ENCODE measurements at regions not wholly inside any gene's neighbourhood (a gene's known extent, or its start where the extent isn't known, plus 50 kb on each side); places are given as distances from the start of the nearest gene placed in this dataset.

DNA sequence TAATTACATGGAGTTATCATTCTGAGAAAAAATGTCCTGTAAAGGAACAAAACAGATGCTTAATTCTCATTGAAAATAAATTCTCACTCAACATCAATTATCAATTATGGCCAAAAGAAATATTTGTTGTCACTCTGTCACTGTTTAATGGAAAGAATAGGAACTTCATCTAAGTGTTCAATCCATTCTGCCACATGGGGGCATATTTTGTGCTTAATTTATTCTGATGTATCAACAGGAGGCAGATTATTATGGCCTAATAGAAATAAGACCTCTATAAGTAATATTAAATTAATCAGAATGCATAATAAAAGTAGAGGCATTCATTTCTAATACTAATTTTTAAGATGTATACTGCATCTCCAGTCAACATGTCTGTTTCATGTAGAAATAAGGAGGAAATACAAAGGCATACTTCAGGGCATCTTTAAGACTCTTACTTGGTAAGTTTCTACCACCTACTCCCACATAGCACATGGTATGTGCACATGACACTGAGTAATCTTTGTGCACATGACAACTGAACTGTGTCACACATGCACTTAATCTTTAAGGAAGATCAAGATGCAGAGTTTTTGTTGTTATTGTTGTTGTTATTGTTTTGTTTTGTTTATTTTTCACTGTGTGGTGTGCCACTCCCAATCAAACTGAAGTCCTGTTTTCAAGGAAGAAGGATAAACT, 420.4 kb upstream of the SEMA3A start:
- no peak for DNase-seq

DNA sequence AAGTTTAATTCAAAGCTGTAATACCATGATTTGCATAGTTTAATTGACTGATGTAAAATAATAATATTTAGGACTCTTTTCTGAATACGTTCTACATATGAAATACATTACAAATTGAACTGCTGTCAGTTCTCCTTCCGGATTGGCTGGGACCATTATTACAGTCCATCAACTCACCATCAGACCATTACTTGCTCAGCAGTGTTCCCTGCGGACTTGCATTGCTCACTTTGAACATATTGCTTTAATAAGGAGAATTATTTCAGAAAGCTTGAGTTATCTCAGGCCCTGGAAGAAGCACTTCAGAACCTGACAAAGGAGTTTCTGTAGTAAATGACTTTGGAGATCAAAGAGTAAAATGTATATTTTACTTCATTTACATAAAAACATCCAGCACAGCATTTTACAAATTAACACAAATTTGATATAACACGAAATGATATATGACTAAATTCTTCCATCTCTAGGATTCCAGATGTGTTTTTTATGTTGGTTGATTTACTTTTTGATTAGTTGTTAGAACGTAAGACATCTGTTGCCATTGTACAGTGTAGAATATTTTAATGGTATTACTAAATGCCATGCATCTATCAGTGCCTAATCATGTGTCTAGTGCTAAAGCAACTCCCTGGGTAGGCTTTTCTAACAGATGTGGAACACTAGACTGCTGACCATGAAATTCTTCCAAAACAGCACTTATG, 418.5 kb upstream of the SEMA3A start:
- no peak for DNase-seq

DNA sequence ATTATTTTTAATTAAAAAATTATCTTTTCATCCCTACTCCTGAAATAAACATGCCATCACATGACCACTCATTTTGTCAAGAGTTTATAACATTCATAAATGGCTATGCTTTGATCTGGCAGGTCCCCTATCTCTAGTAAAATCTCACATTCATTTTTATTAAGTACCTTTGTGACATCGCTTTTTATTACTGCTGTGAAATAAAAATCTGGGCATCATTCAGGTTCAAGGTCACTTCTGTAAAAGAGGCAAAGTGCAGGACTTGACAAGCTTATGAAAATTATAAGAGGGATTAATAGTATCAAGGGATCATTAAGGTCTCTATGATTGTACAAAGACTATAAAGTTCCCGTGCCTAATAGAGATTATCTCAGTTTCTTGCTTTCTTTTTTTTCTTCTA, 416.8 kb upstream of the SEMA3A start:
- DNase-seq, result no peak

DNA sequence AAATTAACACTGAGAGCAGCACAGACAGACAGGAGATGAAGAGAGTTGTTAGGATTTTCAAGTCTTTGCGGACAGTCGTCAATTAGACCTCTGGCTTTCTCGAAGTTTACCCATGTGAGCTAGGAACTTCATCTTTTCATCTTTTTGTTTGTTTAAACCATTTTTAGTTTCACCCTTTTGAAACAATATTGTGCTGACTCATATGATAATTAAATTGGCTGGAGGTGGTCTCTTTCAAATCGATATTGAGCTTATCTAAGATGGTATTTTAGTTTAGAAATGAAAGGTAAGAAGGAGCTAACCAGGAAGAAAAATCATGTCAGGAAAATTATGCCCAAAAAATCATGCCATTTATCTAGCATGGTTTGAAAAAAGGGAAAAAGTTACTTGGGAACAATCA, 415.8 kb upstream of the SEMA3A start:
- no peak for DNase-seq

DNA sequence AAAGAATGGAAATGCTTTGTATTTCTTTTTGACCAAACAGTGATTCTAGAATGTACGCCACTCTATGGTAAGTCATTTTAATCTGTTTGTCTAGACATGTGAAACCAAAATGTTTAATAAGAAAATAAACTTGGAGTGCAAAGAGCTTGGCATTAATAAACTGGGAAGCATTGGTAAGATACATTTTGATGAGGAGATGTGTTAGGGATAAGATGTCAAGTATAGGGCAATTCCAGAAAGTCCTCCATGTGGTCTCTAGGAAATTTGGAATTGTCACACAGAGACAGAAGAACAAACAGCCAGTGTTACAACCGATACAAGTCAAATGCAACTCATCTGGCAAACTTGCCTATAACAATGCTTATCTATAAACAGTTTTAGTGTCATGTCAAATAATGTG, 410.7 kb upstream of the SEMA3A start:
- no peak for DNase-seq

DNA sequence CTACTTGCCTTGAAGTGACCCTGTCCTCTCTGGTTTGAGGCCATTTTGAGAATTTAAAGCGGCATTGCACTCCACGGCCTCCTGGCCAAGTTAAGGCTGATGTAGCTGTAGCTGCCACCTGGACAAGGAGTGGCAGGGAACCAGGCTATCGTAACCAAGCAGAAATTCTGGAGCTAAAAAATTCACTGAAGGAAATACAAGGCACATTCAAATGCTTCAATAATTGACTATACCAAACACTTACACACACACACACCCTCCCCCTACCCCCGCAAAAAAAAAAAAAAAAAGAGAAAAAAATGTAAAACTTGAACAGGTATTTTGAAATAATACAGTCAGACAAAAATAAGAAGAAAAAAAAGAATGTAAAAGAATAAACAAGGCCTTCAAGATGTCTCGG, 409.0 kb upstream of the SEMA3A start:
- DNase-seq, result no peak

DNA sequence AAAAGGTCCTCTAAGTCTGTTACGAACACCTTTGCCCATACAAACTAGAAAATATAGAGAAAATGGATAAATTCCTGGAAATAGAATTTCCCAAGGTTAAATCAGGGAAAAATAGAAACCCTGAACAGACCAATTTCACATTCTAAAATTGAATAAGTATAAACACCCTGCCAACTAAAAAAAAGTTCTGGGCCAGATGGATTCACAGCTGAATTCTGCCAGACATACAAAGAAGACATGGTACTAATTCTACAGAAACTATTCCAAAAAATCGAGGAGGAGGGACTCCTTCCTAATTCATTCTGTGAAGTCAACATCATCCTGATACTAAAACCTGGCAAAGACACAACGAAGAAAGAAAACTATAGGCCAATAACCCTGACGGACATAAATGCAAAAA, 400.4 kb upstream of the SEMA3A start:
- no peak for DNase-seq

DNA sequence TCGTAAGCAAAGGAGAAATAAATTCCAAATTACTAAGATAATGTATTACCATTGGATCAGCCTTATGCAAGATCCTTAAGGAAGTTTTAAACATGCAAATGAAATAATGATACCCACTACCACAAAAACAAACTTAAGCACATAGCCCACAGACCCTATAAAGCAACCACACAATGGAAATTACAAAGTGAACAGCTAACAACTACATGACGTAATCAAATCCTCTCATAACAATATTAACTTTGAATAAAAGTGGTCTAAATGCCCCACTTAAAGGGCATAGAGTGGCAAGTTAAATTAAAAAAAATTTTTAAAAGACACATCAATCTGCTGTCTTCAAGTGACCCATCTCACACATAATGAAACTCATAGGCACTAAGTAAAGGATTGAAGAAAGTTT, 397.3 kb upstream of the SEMA3A start:
- DNase-seq, result no peak

DNA sequence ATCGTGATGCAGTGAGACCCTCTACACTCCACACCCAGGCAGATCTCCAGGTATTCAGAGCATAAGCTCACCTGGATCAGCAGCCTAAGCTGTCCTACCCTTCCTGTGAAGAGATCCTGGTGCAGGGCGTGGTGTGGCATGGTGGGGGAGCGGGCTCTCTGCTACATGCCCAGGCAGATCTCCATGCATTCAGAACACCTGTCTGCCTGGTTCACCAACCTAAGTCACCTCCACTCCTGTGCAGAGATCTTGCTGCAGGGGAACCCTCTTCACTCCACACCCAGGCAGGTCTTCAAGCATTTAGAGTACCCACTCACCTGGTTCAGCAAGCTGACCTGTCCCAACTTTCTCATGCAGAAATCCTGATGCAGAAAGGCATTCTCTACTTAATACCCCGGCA, 394.4 kb upstream of the SEMA3A start:
- no peak for DNase-seq

DNA sequence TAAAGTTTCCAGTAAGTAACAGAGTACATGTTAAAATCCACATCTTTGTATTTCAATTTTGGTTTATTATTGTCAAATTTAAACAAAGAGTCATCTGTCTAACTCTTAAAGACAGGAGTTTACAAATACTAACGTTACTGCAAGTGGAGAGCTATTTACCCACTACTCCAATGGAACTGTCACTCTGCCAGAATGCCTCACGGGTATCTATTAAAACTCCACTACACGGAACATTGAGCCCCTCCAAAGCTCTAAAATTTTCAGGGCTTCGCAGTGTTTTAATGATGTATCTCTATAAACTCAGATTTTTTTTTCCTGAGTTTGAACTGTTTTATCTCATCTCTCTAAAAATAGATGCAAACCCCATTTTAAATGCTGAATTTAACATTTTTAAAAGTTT, 388.7 kb upstream of the SEMA3A start:
- no peak for DNase-seq

DNA sequence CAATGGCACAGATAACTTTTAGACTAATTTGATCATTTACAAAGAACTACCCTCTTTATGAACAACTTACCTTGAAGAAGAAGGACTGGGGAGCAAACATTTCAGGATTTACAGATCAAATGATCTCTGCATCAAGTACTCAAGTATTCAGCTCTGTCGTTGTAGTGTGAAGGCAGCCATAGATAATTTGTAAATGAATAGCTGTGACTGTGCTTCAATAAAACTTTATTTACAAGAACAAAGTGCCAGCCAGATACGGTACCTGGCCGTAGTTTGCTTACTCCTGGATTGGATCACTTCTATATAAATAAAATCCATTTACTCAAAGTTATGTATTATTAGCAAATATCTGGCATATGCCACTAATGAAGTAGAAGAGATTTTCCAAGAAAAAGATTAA, 388.2 kb upstream of the SEMA3A start:
- DNase-seq, result no peak

DNA sequence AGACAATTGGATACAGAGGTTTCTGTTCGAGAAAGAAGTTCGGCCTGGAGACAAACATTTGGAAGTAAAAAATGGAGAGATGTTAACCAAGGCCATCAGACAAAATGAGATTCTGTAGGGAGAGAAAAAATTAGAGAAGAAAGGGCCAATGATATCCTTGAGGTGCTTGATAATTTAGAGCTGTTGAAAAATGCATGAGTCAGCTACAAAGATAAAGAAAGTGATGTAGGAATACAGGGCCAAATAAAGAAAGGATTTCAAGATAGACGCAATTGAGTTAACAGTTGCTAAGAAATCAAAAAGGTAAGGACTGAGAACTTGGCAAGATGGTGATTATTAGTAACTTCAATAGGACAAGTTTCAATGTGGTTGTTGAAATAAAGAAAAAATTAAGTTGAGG, 384.2 kb upstream of the SEMA3A start:
- no peak for DNase-seq

DNA sequence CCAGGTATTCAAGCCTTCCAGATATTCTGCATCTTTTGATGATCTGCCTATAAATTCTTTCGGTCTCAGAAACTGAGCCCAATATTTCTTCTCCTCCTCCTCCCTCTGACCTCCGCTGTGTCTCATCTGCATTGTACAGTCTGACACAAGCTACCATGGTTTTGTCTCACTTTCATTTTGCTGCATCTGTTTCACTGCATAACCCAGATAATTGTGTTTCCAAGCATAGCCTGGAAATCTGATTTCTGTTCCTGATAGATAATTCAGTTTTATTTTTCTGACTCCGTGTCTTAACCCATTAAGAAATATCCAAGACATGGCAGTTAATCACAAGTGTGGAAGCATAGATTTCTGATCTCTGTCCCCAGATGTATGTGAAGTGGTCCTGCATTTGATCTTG, 374.2 kb upstream of the SEMA3A start:
- DNase-seq, result no peak

DNA sequence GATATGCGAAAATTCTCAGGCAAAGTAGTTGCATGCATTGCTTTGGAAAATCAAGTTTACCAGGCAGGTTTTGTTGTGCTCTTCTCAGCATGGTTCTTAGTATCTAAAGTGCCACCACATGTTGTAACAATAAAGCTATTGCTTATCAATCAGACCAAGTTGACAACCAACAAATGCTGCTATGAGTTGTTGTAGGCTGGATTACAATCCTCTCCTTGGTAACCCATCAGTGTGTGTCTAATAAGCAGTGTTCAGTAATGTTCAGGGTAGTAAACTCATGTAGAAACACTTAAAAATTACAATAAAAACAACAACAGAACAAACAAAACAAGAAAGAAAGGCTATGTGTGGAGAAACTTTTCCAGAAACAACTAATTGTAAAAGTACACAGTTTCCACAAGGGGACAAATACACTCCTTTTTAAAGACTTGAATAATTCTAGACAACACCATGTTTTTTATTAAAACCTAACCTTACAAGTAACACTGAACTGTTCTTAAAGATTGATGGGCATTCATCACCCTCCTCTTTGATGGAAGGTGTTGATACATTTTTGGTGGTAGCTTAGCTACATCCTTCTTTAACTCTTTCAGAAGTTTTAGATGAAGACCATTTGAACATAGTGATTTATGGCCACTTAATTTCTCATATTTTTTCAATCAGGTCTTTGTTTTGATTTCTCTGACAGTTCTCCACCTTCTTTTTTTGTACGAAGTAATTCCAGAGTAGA, 370.9 kb upstream of the SEMA3A start:
- no peak for DNase-seq

DNA sequence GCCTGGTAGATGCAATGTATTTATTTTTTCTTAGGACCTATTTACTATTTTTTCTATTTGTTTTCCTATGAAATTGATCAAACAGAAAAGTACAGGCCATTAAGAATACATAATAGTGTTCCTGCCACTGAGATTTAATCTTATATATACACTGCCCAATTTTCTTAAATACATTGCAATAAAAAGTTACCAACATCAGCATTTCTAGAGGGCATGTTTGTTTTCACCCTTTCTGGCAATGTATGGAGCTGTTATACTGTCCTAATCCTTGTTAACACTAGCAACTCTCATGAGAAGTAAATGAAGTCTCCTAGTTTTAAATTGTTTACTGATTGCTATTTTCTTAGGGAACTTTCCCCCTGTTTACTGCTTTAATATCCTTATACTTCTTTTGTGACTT, 359.1 kb upstream of the SEMA3A start:
- no peak for DNase-seq

DNA sequence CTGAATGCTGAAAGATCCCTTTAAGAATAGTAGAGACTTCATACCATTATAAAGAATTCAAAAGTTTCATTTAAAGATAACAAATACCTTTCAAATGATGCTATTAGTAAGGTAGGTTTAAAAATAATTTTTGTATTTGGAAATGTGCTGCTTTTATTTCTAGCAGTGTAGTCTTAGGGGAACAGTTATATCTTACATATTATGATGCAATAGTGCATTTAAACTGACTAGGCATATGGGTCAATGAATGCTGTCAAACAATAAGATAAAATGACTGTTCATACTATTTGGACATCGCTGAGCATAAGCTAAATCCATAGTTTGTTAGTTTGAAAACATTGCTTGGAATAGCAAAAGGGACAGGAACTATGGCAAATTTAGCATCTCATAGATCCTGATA, 354.8 kb upstream of the SEMA3A start:
- DNase-seq, result no peak

DNA sequence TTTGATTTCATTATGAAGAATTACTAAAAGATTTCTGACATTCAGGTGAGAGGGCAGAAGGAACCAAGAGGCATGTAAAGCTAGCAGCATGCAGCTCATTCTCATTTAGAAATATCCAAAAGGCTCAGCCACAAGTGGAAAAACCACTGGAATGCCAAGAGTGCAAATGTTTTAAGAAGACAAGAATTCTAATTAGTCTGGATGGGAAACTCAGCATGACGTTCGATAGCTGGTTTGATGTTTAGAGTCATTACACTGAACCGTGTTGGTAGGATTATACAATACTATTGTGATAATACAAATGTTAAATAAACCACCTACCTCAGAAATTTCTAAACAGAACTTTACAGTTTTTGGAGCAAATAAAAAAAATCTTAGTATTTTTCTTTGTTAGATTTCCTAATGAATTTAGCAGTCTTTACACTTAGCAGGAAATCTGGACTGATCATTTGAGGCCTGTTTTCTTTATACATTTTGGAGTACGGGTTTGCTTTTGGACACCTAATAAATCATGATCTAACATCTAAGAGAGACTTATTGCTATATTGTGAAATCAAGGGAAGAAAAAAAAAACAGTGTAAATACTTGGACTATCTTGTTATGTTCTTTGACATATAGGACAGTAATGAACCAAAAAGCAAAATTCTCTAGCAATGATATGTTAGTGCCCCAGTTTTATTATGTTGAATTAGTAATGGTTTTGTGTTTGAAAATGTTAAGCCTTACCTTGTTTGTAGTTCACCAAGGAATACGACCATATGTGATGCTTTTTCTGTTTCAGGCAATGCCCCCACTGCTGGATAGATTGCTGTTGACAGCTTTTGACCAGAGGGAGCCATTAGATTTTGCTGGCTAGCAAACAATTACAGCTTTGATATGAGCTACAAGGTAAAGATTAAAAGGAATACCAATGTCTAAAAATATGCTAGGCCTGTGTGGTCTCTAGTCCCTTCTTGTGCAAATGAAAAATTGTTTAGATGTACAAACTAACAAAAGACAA, 354.1 kb upstream of the SEMA3A start:
- no peak for DNase-seq

DNA sequence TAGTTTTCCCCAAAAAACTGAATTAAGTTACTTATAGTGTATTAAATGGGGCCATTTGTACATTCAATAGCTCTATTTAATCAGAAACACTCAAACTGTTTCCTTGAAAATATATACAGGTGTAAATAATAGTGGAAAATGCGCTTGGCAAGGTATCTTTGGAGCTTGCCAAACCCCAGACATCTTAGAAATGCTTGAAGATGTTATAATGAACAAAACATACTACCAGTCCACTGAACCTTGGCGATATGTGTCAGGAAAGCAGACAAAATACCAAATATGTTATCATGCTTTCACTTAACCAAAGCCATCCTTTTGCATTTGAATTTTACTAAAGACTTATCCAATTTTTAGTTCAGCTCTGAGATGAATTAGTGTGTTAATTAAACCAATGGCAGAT, 352.7 kb upstream of the SEMA3A start:
- no peak for DNase-seq

DNA sequence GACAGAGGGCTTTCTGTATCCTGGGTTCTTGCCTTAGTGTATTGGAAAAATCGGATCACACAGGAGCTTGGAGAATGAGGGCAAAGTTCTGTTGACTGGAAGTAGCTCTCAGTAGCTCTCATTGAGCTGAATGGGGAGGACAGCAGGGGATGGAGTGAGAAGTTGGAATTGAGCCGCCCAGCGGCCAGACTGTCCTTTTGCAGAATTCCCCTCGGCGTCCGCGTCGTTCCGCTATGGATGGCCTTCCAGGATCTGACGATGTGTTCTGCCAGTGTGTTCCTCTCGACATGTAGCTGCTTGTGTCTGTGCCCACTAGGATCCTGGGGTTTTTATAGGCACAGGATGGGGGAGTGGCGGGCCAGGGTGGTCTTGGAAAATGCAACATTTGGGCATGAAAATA, 351.8 kb upstream of the SEMA3A start:
- DNase-seq, result no peak

DNA sequence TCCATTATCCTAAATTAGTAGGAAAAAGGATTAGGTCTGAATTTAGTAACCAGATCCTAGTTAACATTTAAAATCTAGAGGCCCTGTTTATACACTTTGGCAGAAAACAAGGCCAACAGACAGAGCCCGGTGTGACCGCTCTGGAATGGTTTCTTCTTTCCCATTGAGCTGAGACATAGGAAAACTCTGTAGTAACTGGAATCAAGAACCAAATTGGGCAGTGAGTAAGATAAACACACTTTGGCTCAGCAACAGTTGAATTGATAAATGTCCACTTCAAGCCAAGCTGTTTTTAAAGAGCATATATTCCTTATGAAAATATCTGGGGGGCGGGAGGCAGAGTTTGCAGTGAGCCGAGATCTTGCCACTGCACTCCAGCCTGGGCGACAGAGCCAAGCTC, 343.7 kb upstream of the SEMA3A start:
- DNase-seq, result no peak

DNA sequence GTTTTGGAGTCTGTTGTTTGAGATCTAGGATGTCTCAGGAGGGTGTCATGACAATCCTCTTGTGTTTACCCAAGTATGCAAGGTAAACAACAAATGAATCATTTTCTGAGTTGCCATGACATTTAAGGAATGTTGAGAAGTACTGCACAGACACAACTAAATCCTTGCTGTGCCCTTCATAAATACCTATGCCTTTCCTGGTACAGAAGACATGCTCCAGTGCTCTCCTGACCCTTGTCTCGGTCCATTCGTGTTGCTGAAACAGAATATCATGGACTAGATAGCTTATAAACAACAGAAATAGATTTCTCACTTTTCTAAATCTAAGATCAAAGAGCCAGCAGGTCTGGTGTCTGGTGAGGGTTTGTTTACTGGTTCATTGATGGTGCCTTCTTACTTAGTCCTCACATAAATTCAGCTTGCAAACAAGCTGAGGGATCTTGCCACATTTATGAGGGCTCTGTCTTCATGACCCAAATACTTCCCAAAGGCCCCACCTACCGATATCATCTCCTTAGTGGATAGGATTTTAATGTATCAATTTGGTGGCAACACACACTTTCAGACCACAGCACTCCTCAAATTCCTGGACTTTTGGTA, 341.8 kb upstream of the SEMA3A start:
- DNase-seq, result no peak

DNA sequence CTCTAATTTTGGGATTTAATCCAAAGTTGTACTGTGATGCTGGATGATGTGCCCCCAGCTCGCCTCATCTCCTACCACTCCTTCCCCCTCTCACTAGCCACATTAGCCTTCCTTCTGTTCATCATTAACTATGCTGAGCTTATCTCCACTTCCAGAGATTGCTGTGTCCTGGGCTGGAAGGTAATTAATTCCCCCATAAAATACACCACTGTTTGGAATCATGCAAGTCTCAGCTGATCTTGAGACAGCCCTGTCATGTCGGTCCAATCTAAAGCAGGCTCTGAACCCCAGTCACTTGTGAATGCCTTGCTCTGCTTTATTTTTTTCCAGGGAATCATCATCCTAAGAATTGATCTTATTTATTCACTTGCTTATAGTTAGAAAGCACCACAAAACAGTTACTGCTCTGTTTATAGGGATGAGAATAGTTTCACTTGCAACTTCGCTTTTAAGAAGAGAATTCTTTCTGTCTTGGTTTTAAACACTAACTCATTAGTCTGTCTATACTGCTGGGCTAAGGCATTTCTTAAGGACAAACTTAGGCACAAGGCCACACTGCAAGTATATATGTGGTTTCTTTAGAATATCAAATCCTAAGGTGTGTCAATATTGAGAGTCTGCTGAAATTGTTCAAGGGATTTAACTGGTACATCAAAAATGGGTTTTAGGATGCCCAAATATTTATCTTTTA, 341.1 kb upstream of the SEMA3A start:
- DNase-seq, result no peak

Data from NCI-H1436 treated with DMSO at 0.1 percent for 48 hours (cell line).